ENCODE measurements at regions not wholly inside any gene's neighbourhood (a gene's known extent, or its start where the extent isn't known, plus 50 kb on each side); places are given as distances from the start of the nearest gene placed in this dataset.

GRCh38 chr4:53810643-53811042, 219.4 kb upstream of the LNX1 start:
- TF ChIP-seq CTCF (IDR thresholded peaks at IDR 0.05; ENCODE audit: partially characterized antibody, unreplicated experiment): no peak
- Mint-ChIP-seq H3K4me1 (ENCODE audit: low read depth, unreplicated experiment) (no peaks in the 10 kb centered on the region), H3K4me3 (ENCODE audit: unreplicated experiment) (no peak overlapping the region), H3K36me3 (ENCODE audit: unreplicated experiment) (no peaks in the 10 kb centered on the region), H3K27ac (ENCODE audit: unreplicated experiment) (no peak overlapping the region), H3K9me3 (ENCODE audit: unreplicated experiment) (peaks cover 3% of the 10 kb centered on the region), H3K27me3 (ENCODE audit: unreplicated experiment) (no peaks in the 10 kb centered on the region)
- no peak for DNase-seq

- TF ChIP-seq CTCF (IDR thresholded peaks at IDR 0.05; ENCODE audit: partially characterized antibody, unreplicated experiment): no peak
- Mint-ChIP-seq H3K27ac (ENCODE audit: unreplicated experiment) (no peak overlapping the region), H3K27me3 (ENCODE audit: unreplicated experiment) (no peaks in the 10 kb centered on the region), H3K4me1 (ENCODE audit: low read depth, unreplicated experiment) (no peaks in the 10 kb centered on the region), H3K36me3 (ENCODE audit: unreplicated experiment) (no peaks in the 10 kb centered on the region), H3K4me3 (ENCODE audit: unreplicated experiment) (no peak overlapping the region), H3K9me3 (ENCODE audit: unreplicated experiment) (peaks cover 1% of the 10 kb centered on the region)
- no peak for DNase-seq
Observed at GRCh38 chr4:53809816-53810215, 218.5 kb upstream of the LNX1 start.

- Mint-ChIP-seq H3K4me1 (ENCODE audit: low read depth, unreplicated experiment) (no peaks in the 10 kb centered on the region), H3K27me3 (ENCODE audit: unreplicated experiment) (peaks cover 1% of the 10 kb centered on the region), H3K9me3 (ENCODE audit: unreplicated experiment) (peaks cover 1% of the 10 kb centered on the region), H3K4me3 (ENCODE audit: unreplicated experiment) (no peak overlapping the region), H3K36me3 (ENCODE audit: unreplicated experiment) (no peaks in the 10 kb centered on the region), H3K27ac (ENCODE audit: unreplicated experiment) (no peak overlapping the region)
- DNase-seq: no peak
- TF ChIP-seq CTCF (IDR thresholded peaks at IDR 0.05; ENCODE audit: partially characterized antibody, unreplicated experiment): no peak
Observed at GRCh38 chr4:53805291-53805690, 214.0 kb upstream of the LNX1 start.

GRCh38 chr4:53804719-53805118, 213.4 kb upstream of the LNX1 start:
- DNase-seq: no peak
- Mint-ChIP-seq H3K36me3 (ENCODE audit: unreplicated experiment) (no peaks in the 10 kb centered on the region), H3K27ac (ENCODE audit: unreplicated experiment) (no peak overlapping the region), H3K27me3 (ENCODE audit: unreplicated experiment) (peaks cover 1% of the 10 kb centered on the region), H3K9me3 (ENCODE audit: unreplicated experiment) (peaks cover 1% of the 10 kb centered on the region), H3K4me3 (ENCODE audit: unreplicated experiment) (no peak overlapping the region), H3K4me1 (ENCODE audit: low read depth, unreplicated experiment) (no peaks in the 10 kb centered on the region)
- TF ChIP-seq CTCF (IDR thresholded peaks at IDR 0.05; ENCODE audit: partially characterized antibody, unreplicated experiment): peak; percentile 22

GRCh38 chr4:53802500-53802899, 211.2 kb upstream of the LNX1 start:
- H3K36me3 Mint-ChIP-seq (ENCODE audit: unreplicated experiment): no peaks in the 10 kb centered on the region
- no peak for TF ChIP-seq CTCF (IDR thresholded peaks at IDR 0.05; ENCODE audit: partially characterized antibody, unreplicated experiment)
- peaks cover under 1% of the 10 kb centered on the region for H3K4me1 Mint-ChIP-seq (ENCODE audit: low read depth, unreplicated experiment)
- DNase-seq: no peak
- H3K4me3 Mint-ChIP-seq (ENCODE audit: unreplicated experiment): no peak overlapping the region
- peaks cover 3% of the 10 kb centered on the region for H3K9me3 Mint-ChIP-seq (ENCODE audit: unreplicated experiment)
- H3K27me3 Mint-ChIP-seq (ENCODE audit: unreplicated experiment): peaks cover 1% of the 10 kb centered on the region
- no peak overlapping the region for H3K27ac Mint-ChIP-seq (ENCODE audit: unreplicated experiment)
